GM23248 (cell line): ENCODE measurements at regions not wholly inside any gene's neighbourhood (a gene's known extent, or its start where the extent isn't known, plus 50 kb on each side); places are given as distances from the start of the nearest gene placed in this dataset.

Source experiments
- DNase-seq: peaks from one replicate; pipeline ENCODE4 v3.0.0-alpha.2; 2015
- H2AFZ ChIP-seq: fragments of 200-600 bp; sonication (generic); 2 replicates; pipeline ENCODE4 v1.6.1; 2016; ENCODE audit warnings: antibody characterized with exemption
- H3F3A ChIP-seq: fragments of 200-600 bp; sonication (generic); 2 replicates; pipeline ENCODE4 v1.6.1; 2016; ENCODE audit warnings: mild to moderate bottlenecking, antibody characterized with exemption, mixed run types; ENCODE audit not compliant: insufficient read depth
- H3K27ac ChIP-seq: fragments of 200-600 bp; sonication (generic); 2 replicates; pipeline ENCODE4 v1.5.1; 2016; ENCODE audit warnings: mild to moderate bottlenecking
- H3K27me3 ChIP-seq: fragments of 200-600 bp; sonication (generic); replicated peaks from 2 replicates; pipeline ENCODE4 v1.6.1; 2016; ENCODE audit warnings: mild to moderate bottlenecking; ENCODE audit not compliant: insufficient read depth
- H3K36me3 ChIP-seq: fragments of 200-600 bp; sonication (generic); 2 replicates; pipeline ENCODE4 v1.6.1; 2016; ENCODE audit warnings: low read depth, mild to moderate bottlenecking
- H3K4me1 ChIP-seq: fragments of 200-600 bp; sonication (generic); 2 replicates; pipeline ENCODE4 v1.6.1; 2016; ENCODE audit warnings: mild to moderate bottlenecking; ENCODE audit not compliant: insufficient read depth
- H3K4me2 ChIP-seq: fragments of 200-600 bp; sonication (generic); one replicate; pipeline ENCODE4 v1.6.1; 2016; ENCODE audit warnings: mild to moderate bottlenecking; ENCODE audit not compliant: unreplicated experiment
- H3K4me3 ChIP-seq: fragments of 200-600 bp; sonication (generic); 2 replicates; pipeline ENCODE4 v1.5.1; 2016; ENCODE audit warnings: mild to moderate bottlenecking
- H3K79me2 ChIP-seq: fragments of 200-600 bp; sonication (generic); 2 replicates; pipeline ENCODE4 v1.6.1; 2016; ENCODE audit warnings: mild to moderate bottlenecking; ENCODE audit not compliant: insufficient read depth
- H3K9ac ChIP-seq: fragments of 200-600 bp; sonication (generic); 2 replicates; pipeline ENCODE4 v1.6.1; 2016; ENCODE audit warnings: mild to moderate bottlenecking
- H3K9me2 ChIP-seq: fragments of 200-600 bp; sonication (generic); 2 replicates; pipeline ENCODE4 v1.6.1; 2016; ENCODE audit warnings: mixed run types, mild to moderate bottlenecking, moderate library complexity; ENCODE audit not compliant: insufficient read depth
- H3K9me3 ChIP-seq: fragments of 200-600 bp; sonication (generic); one replicate; pipeline ENCODE4 v1.6.1; 2017; ENCODE audit warnings: low read depth
- H4K20me1 ChIP-seq: fragments of 200-600 bp; sonication (generic); 2 replicates; pipeline ENCODE4 v1.6.0; 2016; ENCODE audit not compliant: insufficient read depth
- EZH2 ChIP-seq: fragments of 200-600 bp; sonication (generic); IDR thresholded peaks from 2 replicates; pipeline ENCODE4 v1.6.1; 2018; ENCODE audit warnings: antibody characterized with exemption, mild to moderate bottlenecking; ENCODE audit not compliant: insufficient read depth, poor library complexity, severe bottlenecking
- EZH2phosphoT487 ChIP-seq: fragments of 200-600 bp; sonication (generic); IDR thresholded peaks from 2 replicates; pipeline ENCODE4 v1.6.1; 2018; ENCODE audit warnings: antibody characterized with exemption, moderate library complexity, mild to moderate bottlenecking, low read depth; ENCODE audit not compliant: insufficient read depth
- WGBS, 2 experiments: methylation state at CpG; one replicate each; pipeline ENCODE4 v1.1.6; 2015 to 2017; ENCODE audit warnings: low lambda C conversion rate in 2 of 2, low coverage in 1 of 2; ENCODE audit errors: missing lambda C conversion rate in 2 of 2; 5-methylcytosine and 5-hydroxymethylcytosine counted together
- in situ Hi-C: fragments of 300-500 bp; cut with MboI; formaldehyde crosslinking; loops from 2 replicates; pipeline ENCODE4 v1.15.0; 2020

DNA sequence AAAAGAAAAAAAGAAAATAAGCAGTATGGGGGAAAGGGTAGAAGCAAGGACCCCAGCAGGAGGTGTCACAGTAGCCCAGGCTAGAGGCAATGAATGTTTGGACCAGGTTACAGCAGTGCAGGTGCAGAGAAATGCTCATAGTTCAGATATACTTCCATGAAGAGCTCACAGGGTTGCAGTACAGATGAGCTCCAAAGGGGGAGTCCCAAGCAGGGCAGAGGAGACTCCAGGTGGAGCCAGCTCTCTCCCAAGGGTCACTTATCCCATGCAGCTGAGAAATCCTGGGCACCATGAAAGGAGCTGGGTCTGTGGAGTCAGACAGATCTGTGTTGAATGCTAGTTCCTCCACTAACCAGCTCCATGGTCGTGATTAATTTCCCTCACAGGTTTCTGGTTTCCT lies 174.9 kb downstream of the C7orf25 start:
- Histone ChIP-seq H3K36me3 (no peaks in the 10 kb centered on the region), H3K4me3 (no peak overlapping the region), H3K9me3 (no peaks in the 10 kb centered on the region), H4K20me1 (no peaks in the 10 kb centered on the region), H3K27me3 (peaks cover 28% of the 10 kb centered on the region), H3K9ac (no peak overlapping the region), H2AFZ (no peak overlapping the region), H3K4me2 (no peak overlapping the region), H3K4me1 (peaks cover 7% of the 10 kb centered on the region; the same call in 1 of the 2 replicates), H3K27ac (no peak overlapping the region), H3K79me2 (no peaks in the 10 kb centered on the region), H3F3A (peaks cover 5% of the 10 kb centered on the region; the same call in 1 of the 2 replicates), H3K9me2 (no peaks in the 10 kb centered on the region)
- DNase-seq = peak; percentile 18
- 67 to 85% methylated on average over 1 of the region's 1 CpG for WGBS, 2 experiments
- TF ChIP-seq EZH2 = no peak
- TF ChIP-seq EZH2phosphoT487 = no peak
- in situ Hi-C loops = no loop called here

DNA sequence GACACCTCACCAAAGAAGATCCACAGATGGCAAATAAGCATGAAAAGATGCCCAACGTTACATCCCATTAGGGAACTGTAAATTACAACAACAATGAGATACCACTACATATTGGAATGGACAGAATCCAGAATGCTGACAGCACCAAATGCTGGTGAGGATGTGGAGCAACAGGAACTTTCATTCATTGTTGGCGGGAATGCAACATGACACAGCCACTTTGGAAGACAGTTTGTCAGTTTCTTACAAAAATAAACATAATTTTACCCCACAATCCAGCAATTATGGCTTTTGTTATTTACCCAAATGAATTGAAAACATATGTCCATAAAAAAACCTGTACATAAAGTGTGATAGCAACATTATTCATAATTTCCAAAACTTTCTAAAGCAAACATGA lies 176.8 kb downstream of the C7orf25 start:
- Histone ChIP-seq H3K4me1 (peaks cover 7% of the 10 kb centered on the region; the same call in 1 of the 2 replicates), H3K4me2 (no peak overlapping the region), H3K9me3 (no peaks in the 10 kb centered on the region), H3K9me2 (no peaks in the 10 kb centered on the region; the same call in 1 of the 2 replicates), H3K27me3 (peaks cover 24% of the 10 kb centered on the region), H3K79me2 (no peaks in the 10 kb centered on the region), H3K9ac (no peak overlapping the region), H2AFZ (no peak overlapping the region), H3K27ac (no peak overlapping the region), H3F3A (peaks cover 5% of the 10 kb centered on the region; the same call in 1 of the 2 replicates), H3K36me3 (no peaks in the 10 kb centered on the region), H4K20me1 (no peaks in the 10 kb centered on the region), H3K4me3 (no peak overlapping the region)
- no peak for TF ChIP-seq EZH2phosphoT487
- TF ChIP-seq EZH2 = no peak
- 2 to 4% methylated on average over 2 of the region's 2 CpGs for WGBS, 2 experiments
- in situ Hi-C loops = no loop called here
- no peak for DNase-seq

DNA sequence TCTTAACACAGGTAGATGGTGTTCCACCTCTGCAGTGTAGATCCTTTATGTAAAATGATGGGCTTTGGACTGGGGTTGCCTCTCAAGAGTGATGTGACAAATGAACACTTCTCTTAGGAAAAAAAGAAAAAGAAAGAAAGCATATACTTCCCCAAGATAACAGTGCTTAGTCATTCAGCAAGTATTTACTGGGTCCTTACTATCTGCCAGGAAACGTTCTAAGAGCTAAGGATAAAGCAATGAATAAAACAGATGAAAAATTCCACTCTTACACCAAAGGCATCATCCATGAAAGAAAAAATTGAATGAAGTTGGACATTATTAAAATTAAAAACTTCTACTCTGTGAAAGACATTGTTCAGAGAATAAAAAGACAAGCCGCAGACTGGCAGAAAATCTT lies 177.3 kb downstream of the C7orf25 start:
- no peak overlapping the region for H3K4me2 ChIP-seq
- no peaks in the 10 kb centered on the region for H3K79me2 ChIP-seq
- no peak overlapping the region for H3K4me3 ChIP-seq
- H3F3A ChIP-seq = peaks cover 5% of the 10 kb centered on the region; the same call in 1 of the 2 replicates
- peak; percentile 20 for DNase-seq
- 0 to 5% methylated on average over 2 of the region's 2 CpGs for WGBS, 2 experiments
- H2AFZ ChIP-seq = no peak overlapping the region
- H3K27me3 ChIP-seq = peaks cover 21% of the 10 kb centered on the region
- no peaks in the 10 kb centered on the region; the same call in 1 of the 2 replicates for H3K9me2 ChIP-seq
- no peaks in the 10 kb centered on the region for H3K9me3 ChIP-seq
- H3K27ac ChIP-seq = no peak overlapping the region
- in situ Hi-C loops = no loop called here
- H3K4me1 ChIP-seq = peaks cover 7% of the 10 kb centered on the region; the same call in 1 of the 2 replicates
- H3K36me3 ChIP-seq = no peaks in the 10 kb centered on the region
- H4K20me1 ChIP-seq = no peaks in the 10 kb centered on the region
- no peak overlapping the region for H3K9ac ChIP-seq
- TF ChIP-seq EZH2 = no peak
- no peak for TF ChIP-seq EZH2phosphoT487

DNA sequence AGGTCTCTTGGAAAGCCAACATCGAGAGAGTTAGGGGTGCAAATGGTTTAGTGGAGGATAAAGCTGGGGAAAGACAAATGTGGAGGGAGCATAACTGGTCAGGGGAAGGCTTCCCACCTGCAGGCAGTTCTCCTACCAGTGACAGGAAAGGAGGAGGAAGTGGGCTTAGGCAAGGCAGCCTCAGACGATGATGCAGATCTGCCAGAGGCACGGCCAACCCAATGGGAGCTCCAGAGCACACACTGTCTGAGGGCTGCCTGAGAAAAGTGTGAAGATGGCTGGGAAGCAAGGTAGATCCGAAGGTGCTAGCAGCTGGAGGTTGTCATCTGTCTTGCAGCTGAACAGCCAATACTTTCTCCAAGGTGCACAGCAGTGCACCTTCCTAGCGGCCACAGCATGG lies 178.8 kb downstream of the C7orf25 start:
- Histone ChIP-seq H3F3A (peaks cover 5% of the 10 kb centered on the region; the same call in 1 of the 2 replicates), H3K9ac (no peak overlapping the region), H3K27me3 (peaks cover 11% of the 10 kb centered on the region; the same call in 1 of the 2 replicates), H3K4me3 (no peak overlapping the region), H3K4me1 (peaks cover 7% of the 10 kb centered on the region; the same call in 1 of the 2 replicates), H3K9me3 (no peaks in the 10 kb centered on the region), H3K79me2 (no peaks in the 10 kb centered on the region), H3K36me3 (no peaks in the 10 kb centered on the region), H2AFZ (no peak overlapping the region), H3K27ac (no peak overlapping the region), H3K4me2 (no peak overlapping the region), H3K9me2 (no peaks in the 10 kb centered on the region; the same call in 1 of the 2 replicates), H4K20me1 (no peaks in the 10 kb centered on the region)
- no peak for DNase-seq
- TF ChIP-seq EZH2phosphoT487 = no peak
- no peak for TF ChIP-seq EZH2
- in situ Hi-C loops = no loop called here
- 66 to 74% methylated on average over 5 of the region's 5 CpGs for WGBS, 2 experiments
